ENCODE measurements at regions not wholly inside any gene's neighbourhood (a gene's known extent, or its start where the extent isn't known, plus 50 kb on each side); places are given as distances from the start of the nearest gene placed in this dataset.

DNA sequence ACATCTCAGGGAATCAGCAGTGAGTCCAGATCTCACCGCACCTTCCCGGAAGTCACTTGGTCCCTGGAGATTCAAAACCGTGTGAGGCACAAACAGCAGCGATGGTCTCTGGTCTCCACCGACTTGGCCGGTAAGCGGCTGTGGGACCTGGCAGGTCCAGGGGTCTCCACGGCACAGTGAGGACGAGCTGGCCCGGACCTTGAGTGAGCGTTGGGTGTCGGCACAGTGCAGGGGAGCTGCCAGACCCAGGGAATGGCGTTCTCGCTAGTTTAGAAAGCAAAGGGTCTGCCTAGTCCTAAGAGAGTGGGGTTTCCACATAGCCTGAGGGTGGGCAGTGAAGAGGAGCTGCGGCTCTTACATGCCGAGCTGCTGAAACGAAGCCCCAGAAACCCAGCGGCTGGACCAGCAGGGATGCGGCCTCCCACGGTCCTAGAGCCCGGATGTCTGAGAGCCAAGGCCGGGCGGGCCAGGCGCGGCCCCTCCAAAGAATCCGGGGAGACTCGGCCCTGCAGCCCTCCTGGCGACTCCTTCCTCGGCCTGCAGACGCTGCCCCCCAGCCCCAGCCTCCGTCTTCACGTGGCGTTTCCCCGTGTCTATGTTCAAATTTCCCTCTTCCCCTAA, 185.0 kb downstream of the ERMARD start:
- Mint-ChIP-seq H3K27me3 (ENCODE audit: insufficient read depth, low read depth, poor library complexity) (peaks cover 21% of the 10 kb centered on the region), H3K4me1 (peaks cover 18% of the 10 kb centered on the region), H3K4me3 (no peak overlapping the region), H3K36me3 (ENCODE audit: low read depth) (no peaks in the 10 kb centered on the region), H3K27ac (no peak overlapping the region), H3K9me3 (no peaks in the 10 kb centered on the region; the same call in 2 of the 3 replicates)
- no peaks in the 10 kb centered on the region for H3K4me1 ChIP-seq (ENCODE audit: insufficient read depth)
- no peak for DNase-seq (ENCODE audit: low spot score)
- no peak overlapping the region for H2AFZ ChIP-seq
- no peak overlapping the region for H3K4me2 ChIP-seq
- H3K4me3 ChIP-seq = no peak overlapping the region
- peak; percentile 5; the same call in 2 of the 3 replicates for ATAC-seq
- H4K20me1 ChIP-seq (replicated peaks; ENCODE audit: insufficient read depth) = no peaks in the 10 kb centered on the region
- H3K27me3 ChIP-seq (ENCODE audit: insufficient read depth) = no peaks in the 10 kb centered on the region
- H3K27ac ChIP-seq (ENCODE audit: low read depth) = no peak overlapping the region
- no peaks in the 10 kb centered on the region for H3F3A ChIP-seq (replicated peaks; ENCODE audit: low read depth)
- TF ChIP-seq EZH2phosphoT487 (IDR thresholded peaks at IDR 0.05; ENCODE audit: unreplicated experiment) = no peak
- TF ChIP-seq ZNF331 (CRISPR knock-in tag; IDR thresholded peaks at IDR 0.05; ENCODE audit: low read depth) = no peak
- TF ChIP-seq POLR2AphosphoS5 (IDR thresholded peaks at IDR 0.05; ENCODE audit: low read depth) = no peak
- TF ChIP-seq, protein P1, sequence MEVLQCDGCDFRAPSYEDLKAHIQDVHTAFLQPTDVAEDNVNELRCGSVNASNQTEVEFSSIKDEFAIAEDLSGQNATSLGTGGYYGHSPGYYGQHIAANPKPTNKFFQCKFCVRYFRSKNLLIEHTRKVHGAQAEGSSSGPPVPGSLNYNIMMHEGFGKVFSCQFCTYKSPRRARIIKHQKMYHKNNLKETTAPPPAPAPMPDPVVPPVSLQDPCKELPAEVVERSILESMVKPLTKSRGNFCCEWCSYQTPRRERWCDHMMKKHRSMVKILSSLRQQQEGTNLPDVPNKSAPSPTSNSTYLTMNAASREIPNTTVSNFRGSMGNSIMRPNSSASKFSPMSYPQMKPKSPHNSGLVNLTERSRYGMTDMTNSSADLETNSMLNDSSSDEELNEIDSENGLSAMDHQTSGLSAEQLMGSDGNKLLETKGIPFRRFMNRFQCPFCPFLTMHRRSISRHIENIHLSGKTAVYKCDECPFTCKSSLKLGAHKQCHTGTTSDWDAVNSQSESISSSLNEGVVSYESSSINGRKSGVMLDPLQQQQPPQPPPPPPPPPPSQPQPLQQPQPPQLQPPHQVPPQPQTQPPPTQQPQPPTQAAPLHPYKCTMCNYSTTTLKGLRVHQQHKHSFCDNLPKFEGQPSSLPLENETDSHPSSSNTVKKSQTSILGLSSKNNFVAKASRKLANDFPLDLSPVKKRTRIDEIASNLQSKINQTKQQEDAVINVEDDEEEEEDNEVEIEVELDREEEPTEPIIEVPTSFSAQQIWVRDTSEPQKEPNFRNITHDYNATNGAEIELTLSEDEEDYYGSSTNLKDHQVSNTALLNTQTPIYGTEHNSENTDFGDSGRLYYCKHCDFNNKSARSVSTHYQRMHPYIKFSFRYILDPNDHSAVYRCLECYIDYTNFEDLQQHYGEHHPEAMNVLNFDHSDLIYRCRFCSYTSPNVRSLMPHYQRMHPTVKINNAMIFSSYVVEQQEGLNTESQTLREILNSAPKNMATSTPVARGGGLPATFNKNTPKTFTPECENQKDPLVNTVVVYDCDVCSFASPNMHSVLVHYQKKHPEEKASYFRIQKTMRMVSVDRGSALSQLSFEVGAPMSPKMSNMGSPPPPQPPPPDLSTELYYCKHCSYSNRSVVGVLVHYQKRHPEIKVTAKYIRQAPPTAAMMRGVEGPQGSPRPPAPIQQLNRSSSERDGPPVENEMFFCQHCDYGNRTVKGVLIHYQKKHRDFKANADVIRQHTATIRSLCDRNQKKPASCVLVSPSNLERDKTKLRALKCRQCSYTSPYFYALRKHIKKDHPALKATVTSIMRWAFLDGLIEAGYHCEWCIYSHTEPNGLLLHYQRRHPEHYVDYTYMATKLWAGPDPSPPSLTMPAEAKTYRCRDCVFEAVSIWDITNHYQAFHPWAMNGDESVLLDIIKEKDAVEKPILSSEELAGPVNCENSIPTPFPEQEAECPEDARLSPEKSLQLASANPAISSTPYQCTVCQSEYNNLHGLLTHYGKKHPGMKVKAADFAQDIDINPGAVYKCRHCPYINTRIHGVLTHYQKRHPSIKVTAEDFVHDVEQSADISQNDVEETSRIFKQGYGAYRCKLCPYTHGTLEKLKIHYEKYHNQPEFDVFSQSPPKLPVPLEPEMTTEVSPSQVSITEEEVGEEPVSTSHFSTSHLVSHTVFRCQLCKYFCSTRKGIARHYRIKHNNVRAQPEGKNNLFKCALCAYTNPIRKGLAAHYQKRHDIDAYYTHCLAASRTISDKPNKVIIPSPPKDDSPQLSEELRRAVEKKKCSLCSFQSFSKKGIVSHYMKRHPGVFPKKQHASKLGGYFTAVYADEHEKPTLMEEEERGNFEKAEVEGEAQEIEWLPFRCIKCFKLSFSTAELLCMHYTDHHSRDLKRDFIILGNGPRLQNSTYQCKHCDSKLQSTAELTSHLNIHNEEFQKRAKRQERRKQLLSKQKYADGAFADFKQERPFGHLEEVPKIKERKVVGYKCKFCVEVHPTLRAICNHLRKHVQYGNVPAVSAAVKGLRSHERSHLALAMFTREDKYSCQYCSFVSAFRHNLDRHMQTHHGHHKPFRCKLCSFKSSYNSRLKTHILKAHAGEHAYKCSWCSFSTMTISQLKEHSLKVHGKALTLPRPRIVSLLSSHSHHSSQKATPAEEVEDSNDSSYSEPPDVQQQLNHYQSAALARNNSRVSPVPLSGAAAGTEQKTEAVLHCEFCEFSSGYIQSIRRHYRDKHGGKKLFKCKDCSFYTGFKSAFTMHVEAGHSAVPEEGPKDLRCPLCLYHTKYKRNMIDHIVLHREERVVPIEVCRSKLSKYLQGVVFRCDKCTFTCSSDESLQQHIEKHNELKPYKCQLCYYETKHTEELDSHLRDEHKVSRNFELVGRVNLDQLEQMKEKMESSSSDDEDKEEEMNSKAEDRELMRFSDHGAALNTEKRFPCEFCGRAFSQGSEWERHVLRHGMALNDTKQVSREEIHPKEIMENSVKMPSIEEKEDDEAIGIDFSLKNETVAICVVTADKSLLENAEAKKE (CRISPR knock-in tag; IDR thresholded peaks at IDR 0.05) = no peak
- TF ChIP-seq STAT1 (IDR thresholded peaks at IDR 0.05; ENCODE audit: unreplicated experiment) = no peak
- TF ChIP-seq, protein P2, sequence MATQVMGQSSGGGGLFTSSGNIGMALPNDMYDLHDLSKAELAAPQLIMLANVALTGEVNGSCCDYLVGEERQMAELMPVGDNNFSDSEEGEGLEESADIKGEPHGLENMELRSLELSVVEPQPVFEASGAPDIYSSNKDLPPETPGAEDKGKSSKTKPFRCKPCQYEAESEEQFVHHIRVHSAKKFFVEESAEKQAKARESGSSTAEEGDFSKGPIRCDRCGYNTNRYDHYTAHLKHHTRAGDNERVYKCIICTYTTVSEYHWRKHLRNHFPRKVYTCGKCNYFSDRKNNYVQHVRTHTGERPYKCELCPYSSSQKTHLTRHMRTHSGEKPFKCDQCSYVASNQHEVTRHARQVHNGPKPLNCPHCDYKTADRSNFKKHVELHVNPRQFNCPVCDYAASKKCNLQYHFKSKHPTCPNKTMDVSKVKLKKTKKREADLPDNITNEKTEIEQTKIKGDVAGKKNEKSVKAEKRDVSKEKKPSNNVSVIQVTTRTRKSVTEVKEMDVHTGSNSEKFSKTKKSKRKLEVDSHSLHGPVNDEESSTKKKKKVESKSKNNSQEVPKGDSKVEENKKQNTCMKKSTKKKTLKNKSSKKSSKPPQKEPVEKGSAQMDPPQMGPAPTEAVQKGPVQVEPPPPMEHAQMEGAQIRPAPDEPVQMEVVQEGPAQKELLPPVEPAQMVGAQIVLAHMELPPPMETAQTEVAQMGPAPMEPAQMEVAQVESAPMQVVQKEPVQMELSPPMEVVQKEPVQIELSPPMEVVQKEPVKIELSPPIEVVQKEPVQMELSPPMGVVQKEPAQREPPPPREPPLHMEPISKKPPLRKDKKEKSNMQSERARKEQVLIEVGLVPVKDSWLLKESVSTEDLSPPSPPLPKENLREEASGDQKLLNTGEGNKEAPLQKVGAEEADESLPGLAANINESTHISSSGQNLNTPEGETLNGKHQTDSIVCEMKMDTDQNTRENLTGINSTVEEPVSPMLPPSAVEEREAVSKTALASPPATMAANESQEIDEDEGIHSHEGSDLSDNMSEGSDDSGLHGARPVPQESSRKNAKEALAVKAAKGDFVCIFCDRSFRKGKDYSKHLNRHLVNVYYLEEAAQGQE (IDR thresholded peaks at IDR 0.05; ENCODE audit: unreplicated experiment) = no peak
- no peak for TF ChIP-seq EZH2 (IDR thresholded peaks at IDR 0.05; ENCODE audit: low read depth, unreplicated experiment)
- TF ChIP-seq, protein P3, sequence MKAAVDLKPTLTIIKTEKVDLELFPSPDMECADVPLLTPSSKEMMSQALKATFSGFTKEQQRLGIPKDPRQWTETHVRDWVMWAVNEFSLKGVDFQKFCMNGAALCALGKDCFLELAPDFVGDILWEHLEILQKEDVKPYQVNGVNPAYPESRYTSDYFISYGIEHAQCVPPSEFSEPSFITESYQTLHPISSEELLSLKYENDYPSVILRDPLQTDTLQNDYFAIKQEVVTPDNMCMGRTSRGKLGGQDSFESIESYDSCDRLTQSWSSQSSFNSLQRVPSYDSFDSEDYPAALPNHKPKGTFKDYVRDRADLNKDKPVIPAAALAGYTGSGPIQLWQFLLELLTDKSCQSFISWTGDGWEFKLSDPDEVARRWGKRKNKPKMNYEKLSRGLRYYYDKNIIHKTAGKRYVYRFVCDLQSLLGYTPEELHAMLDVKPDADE (IDR thresholded peaks at IDR 0.05) = no peak
- no peak for TF ChIP-seq NANOG (IDR thresholded peaks at IDR 0.05; ENCODE audit: borderline replicate concordance)
- TF ChIP-seq ZNF114 (CRISPR knock-in tag; IDR thresholded peaks at IDR 0.05) = no peak
- TF ChIP-seq CREB1 (CRISPR knock-in tag; IDR thresholded peaks at IDR 0.05; ENCODE audit: low read depth) = no peak
- no peak for TF ChIP-seq JUNB (IDR thresholded peaks at IDR 0.05; ENCODE audit: unreplicated experiment)
- TF ChIP-seq, protein P4, sequence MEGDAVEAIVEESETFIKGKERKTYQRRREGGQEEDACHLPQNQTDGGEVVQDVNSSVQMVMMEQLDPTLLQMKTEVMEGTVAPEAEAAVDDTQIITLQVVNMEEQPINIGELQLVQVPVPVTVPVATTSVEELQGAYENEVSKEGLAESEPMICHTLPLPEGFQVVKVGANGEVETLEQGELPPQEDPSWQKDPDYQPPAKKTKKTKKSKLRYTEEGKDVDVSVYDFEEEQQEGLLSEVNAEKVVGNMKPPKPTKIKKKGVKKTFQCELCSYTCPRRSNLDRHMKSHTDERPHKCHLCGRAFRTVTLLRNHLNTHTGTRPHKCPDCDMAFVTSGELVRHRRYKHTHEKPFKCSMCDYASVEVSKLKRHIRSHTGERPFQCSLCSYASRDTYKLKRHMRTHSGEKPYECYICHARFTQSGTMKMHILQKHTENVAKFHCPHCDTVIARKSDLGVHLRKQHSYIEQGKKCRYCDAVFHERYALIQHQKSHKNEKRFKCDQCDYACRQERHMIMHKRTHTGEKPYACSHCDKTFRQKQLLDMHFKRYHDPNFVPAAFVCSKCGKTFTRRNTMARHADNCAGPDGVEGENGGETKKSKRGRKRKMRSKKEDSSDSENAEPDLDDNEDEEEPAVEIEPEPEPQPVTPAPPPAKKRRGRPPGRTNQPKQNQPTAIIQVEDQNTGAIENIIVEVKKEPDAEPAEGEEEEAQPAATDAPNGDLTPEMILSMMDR (conservative IDR thresholded peaks at IDR 0.05; ENCODE audit: low read depth in 2 of 2) = no peak
- no peaks in the 10 kb centered on the region for H3K79me2 ChIP-seq (replicated peaks; ENCODE audit: insufficient read depth)
- H3K36me3 ChIP-seq (ENCODE audit: insufficient read depth) = no peaks in the 10 kb centered on the region
- no peaks in the 10 kb centered on the region for H3K9me2 ChIP-seq (ENCODE audit: insufficient read depth)

Measured in GM23338 (cell line).